SU-DHL-6 (cell line): ENCODE measurements at regions not wholly inside any gene's neighbourhood (a gene's known extent, or its start where the extent isn't known, plus 50 kb on each side); places are given as distances from the start of the nearest gene placed in this dataset.

Source experiments
- H2AFZ ChIP-seq: fragments of 200-600 bp; sonication (generic); 2 replicates; pipeline ENCODE4 v1.6.1; 2014; ENCODE audit warnings: low read depth, mild to moderate bottlenecking, moderate library complexity, mixed read lengths, antibody characterized with exemption, low read length; ENCODE audit not compliant: severe bottlenecking
- H3F3A ChIP-seq: fragments of 200-600 bp; shearing (Covaris generic); 2 replicates; pipeline ENCODE4 v1.6.0; 2016; ENCODE audit warnings: antibody characterized with exemption, mild to moderate bottlenecking; ENCODE audit not compliant: insufficient read depth
- H3K27ac ChIP-seq: fragments of 200-600 bp; sonication (generic); 2 replicates; pipeline ENCODE4 v1.5.1; 2016; ENCODE audit warnings: low read depth, mild to moderate bottlenecking, low read length, moderate library complexity, mixed read lengths
- H3K27me3 ChIP-seq: fragments of 200-600 bp; sonication (generic), shearing (Covaris generic); 2 replicates; pipeline ENCODE4 v1.6.0; 2014; ENCODE audit warnings: mild to moderate bottlenecking, low read length
- H3K36me3 ChIP-seq: fragments of 200-600 bp; sonication (generic); 2 replicates; pipeline ENCODE4 v1.6.1; 2014; ENCODE audit warnings: mild to moderate bottlenecking, low read length, mixed read lengths
- H3K4me2 ChIP-seq: fragments of 300-600, 200-600 bp; shearing (Covaris generic), sonication (generic); 2 replicates; pipeline ENCODE4 v1.6.0; 2014; ENCODE audit warnings: low read length, low read depth, mild to moderate bottlenecking; ENCODE audit not compliant: poor library complexity, severe bottlenecking
- H3K4me3 ChIP-seq: fragments of 200-600 bp; sonication (generic); 2 replicates; pipeline ENCODE4 v1.5.1; 2014; ENCODE audit warnings: antibody characterized with exemption, low read length, mild to moderate bottlenecking, mixed read lengths; ENCODE audit not compliant: insufficient read depth, poor library complexity, severe bottlenecking
- H3K79me2 ChIP-seq: fragments of 200-600 bp; sonication (generic); 2 replicates; pipeline ENCODE4 v1.6.1; 2014; ENCODE audit warnings: mild to moderate bottlenecking, low read length, moderate library complexity; ENCODE audit not compliant: insufficient read depth
- H3K9ac ChIP-seq: fragments of 200-600 bp; sonication (generic); 2 replicates; pipeline ENCODE4 v1.7.0; 2014; ENCODE audit warnings: mild to moderate bottlenecking, low read length
- H3K9me2 ChIP-seq: fragments of 200-600 bp; sonication (generic); replicated peaks from 2 replicates; pipeline ENCODE4 v1.6.1; 2014; ENCODE audit warnings: low read length; ENCODE audit not compliant: insufficient read depth
- H3K9me3 ChIP-seq: fragments of 200-600 bp; sonication (generic); 2 replicates; pipeline ENCODE4 v1.6.1; 2014; ENCODE audit warnings: low read length, mixed read lengths; ENCODE audit not compliant: insufficient read depth
- H4K20me1 ChIP-seq: fragments of 200-600 bp; sonication (generic); 2 replicates; pipeline ENCODE4 v1.6.1; 2014; ENCODE audit warnings: low read depth, mild to moderate bottlenecking, antibody characterized with exemption, low read length, moderate library complexity, mixed read lengths
- EZH2phosphoT487 ChIP-seq: fragments of 200-600 bp; sonication (generic), shearing (Covaris generic); conservative IDR thresholded peaks from 2 replicates; pipeline ENCODE4 v1.6.1; 2018; ENCODE audit warnings: mild to moderate bottlenecking, antibody characterized with exemption, low read length, moderate library complexity, mixed read lengths
- TF ChIP-seq, protein P1 (sequence below): fragments of 200-600 bp; sonication (generic); IDR thresholded peaks from one replicate; pipeline ENCODE4 v1.5.1; 2017; ENCODE audit warnings: antibody characterized with exemption, mild to moderate bottlenecking, low read length, moderate library complexity; ENCODE audit not compliant: insufficient read depth, poor library complexity, severe bottlenecking

DNA sequence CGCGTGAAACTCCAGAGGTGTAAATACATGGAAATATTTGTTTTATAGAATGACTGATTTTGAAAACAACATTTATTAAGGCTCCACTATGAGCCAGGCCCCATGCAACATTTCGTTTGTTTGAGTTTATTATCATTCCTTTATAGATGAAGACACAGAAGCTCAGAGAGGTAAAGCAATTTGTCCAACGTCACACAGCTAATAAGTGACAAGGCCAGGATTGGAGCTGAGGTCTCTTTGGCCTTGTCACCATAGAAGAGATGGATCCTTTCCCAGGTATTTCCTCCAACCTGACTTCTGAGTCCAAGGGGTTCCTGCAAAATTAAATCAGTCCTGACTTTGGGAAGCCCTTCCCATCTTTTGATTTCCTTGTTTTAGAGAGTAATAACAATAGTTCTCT, 98.0 kb downstream of the SYF2 start:
- no peak overlapping the region for H3K9ac ChIP-seq
- H3K9me2 ChIP-seq, result no peaks in the 10 kb centered on the region
- 0 out of 2 replicates have a peak, but pooled peaks cover 5% of the 10 kb centered on the region for H3K27me3 ChIP-seq
- H3K4me3 ChIP-seq, result no peak overlapping the region
- H2AFZ ChIP-seq, result no peak overlapping the region
- no peaks in the 10 kb centered on the region for H3K36me3 ChIP-seq
- TF ChIP-seq EZH2phosphoT487, result no peak
- TF ChIP-seq, protein P1, sequence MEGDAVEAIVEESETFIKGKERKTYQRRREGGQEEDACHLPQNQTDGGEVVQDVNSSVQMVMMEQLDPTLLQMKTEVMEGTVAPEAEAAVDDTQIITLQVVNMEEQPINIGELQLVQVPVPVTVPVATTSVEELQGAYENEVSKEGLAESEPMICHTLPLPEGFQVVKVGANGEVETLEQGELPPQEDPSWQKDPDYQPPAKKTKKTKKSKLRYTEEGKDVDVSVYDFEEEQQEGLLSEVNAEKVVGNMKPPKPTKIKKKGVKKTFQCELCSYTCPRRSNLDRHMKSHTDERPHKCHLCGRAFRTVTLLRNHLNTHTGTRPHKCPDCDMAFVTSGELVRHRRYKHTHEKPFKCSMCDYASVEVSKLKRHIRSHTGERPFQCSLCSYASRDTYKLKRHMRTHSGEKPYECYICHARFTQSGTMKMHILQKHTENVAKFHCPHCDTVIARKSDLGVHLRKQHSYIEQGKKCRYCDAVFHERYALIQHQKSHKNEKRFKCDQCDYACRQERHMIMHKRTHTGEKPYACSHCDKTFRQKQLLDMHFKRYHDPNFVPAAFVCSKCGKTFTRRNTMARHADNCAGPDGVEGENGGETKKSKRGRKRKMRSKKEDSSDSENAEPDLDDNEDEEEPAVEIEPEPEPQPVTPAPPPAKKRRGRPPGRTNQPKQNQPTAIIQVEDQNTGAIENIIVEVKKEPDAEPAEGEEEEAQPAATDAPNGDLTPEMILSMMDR, result no peak
- no peaks in the 10 kb centered on the region for H4K20me1 ChIP-seq
- H3K79me2 ChIP-seq, result no peaks in the 10 kb centered on the region
- no peak overlapping the region for H3K4me2 ChIP-seq
- H3K27ac ChIP-seq, result no peak overlapping the region
- H3K9me3 ChIP-seq, result no peaks in the 10 kb centered on the region
- H3F3A ChIP-seq, result no peaks in the 10 kb centered on the region

GRCh38 chr1:25131794-25132193, 100.5 kb downstream of the SYF2 start:
- Histone ChIP-seq H3K27me3 (no peaks in the 10 kb centered on the region), H3K9me3 (no peaks in the 10 kb centered on the region), H3K36me3 (no peaks in the 10 kb centered on the region), H3K4me3 (no peak overlapping the region), H3K9ac (no peak overlapping the region), H4K20me1 (no peaks in the 10 kb centered on the region), H2AFZ (no peak overlapping the region), H3F3A (no peaks in the 10 kb centered on the region), H3K9me2 (no peaks in the 10 kb centered on the region), H3K79me2 (no peaks in the 10 kb centered on the region), H3K27ac (no peak overlapping the region), H3K4me2 (no peak overlapping the region)
- no peak for TF ChIP-seq EZH2phosphoT487
- TF ChIP-seq, protein P1, result no peak

GRCh38 chr1:25130895-25131294, 101.4 kb downstream of the SYF2 start:
- H3K27me3 ChIP-seq, result no peaks in the 10 kb centered on the region
- H3K79me2 ChIP-seq, result no peaks in the 10 kb centered on the region
- H3K4me3 ChIP-seq, result no peak overlapping the region
- H3K9ac ChIP-seq, result no peak overlapping the region
- H3K4me2 ChIP-seq, result no peak overlapping the region
- H3F3A ChIP-seq, result no peaks in the 10 kb centered on the region
- H4K20me1 ChIP-seq, result no peaks in the 10 kb centered on the region
- no peaks in the 10 kb centered on the region for H3K9me3 ChIP-seq
- TF ChIP-seq, protein P1, result no peak
- no peak for TF ChIP-seq EZH2phosphoT487
- H3K9me2 ChIP-seq, result no peaks in the 10 kb centered on the region
- no peak overlapping the region for H2AFZ ChIP-seq
- H3K27ac ChIP-seq, result no peak overlapping the region
- no peaks in the 10 kb centered on the region for H3K36me3 ChIP-seq

DNA sequence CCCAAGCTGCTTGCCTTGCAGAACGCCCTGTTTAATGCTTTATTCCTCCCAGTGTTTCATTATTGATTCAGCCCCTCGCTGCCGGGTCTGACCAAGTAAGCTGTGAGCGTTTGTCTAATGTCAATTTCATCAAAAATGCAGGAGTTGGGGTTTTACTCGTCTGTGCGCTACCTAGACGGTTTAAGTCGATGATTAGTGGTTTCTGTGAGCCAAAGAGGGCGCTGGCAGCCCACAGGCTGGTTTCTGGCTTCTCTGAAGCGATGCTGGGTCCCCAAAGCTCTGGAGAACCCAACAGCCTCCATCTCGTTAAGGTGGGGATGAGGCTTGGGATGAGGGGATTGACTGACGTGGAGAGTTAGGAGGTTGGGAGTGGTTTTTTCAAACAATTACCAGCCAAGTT, 102.9 kb downstream of the SYF2 start:
- Histone ChIP-seq H3K4me3 (no peak overlapping the region), H3K27ac (no peak overlapping the region), H3K27me3 (no peaks in the 10 kb centered on the region), H3F3A (no peaks in the 10 kb centered on the region), H3K79me2 (no peaks in the 10 kb centered on the region), H3K9ac (no peak overlapping the region), H3K9me2 (no peaks in the 10 kb centered on the region), H3K9me3 (no peaks in the 10 kb centered on the region), H3K4me2 (no peak overlapping the region), H4K20me1 (no peaks in the 10 kb centered on the region), H2AFZ (no peak overlapping the region), H3K36me3 (no peaks in the 10 kb centered on the region)
- TF ChIP-seq, protein P1, result no peak
- no peak for TF ChIP-seq EZH2phosphoT487
